GM12872 (cell line): ENCODE measurements at regions not wholly inside any gene's neighbourhood (a gene's known extent, or its start where the extent isn't known, plus 50 kb on each side); places are given as distances from the start of the nearest gene placed in this dataset.

Source experiments
- TF ChIP-seq, protein P1 (sequence below): IDR thresholded peaks from 3 replicates; pipeline ENCODE4 v1.5.1; 2011; ENCODE audit warnings: low read depth, mild to moderate bottlenecking, low read length, moderate library complexity; ENCODE audit not compliant: insufficient read depth

DNA sequence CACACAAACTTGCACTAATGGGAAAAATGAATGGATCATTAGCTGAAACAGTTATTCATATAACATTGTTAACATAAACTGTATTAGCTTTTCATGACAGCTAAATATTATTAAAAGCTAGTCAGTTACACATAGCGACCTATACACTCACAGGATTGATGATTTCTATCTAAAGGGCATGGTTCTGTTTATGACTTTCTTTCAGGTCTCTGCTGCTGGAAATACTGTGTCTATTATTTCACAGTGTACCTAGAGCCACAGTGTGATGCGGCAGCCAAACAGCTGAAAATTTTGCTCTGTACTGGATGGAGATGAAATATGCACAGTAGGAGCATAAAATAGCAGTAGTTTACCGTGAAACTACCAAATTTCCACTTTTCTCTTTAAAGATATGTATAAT lies 341.1 kb downstream of the FSCB start:
- TF ChIP-seq, protein P1, sequence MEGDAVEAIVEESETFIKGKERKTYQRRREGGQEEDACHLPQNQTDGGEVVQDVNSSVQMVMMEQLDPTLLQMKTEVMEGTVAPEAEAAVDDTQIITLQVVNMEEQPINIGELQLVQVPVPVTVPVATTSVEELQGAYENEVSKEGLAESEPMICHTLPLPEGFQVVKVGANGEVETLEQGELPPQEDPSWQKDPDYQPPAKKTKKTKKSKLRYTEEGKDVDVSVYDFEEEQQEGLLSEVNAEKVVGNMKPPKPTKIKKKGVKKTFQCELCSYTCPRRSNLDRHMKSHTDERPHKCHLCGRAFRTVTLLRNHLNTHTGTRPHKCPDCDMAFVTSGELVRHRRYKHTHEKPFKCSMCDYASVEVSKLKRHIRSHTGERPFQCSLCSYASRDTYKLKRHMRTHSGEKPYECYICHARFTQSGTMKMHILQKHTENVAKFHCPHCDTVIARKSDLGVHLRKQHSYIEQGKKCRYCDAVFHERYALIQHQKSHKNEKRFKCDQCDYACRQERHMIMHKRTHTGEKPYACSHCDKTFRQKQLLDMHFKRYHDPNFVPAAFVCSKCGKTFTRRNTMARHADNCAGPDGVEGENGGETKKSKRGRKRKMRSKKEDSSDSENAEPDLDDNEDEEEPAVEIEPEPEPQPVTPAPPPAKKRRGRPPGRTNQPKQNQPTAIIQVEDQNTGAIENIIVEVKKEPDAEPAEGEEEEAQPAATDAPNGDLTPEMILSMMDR: no peak

DNA sequence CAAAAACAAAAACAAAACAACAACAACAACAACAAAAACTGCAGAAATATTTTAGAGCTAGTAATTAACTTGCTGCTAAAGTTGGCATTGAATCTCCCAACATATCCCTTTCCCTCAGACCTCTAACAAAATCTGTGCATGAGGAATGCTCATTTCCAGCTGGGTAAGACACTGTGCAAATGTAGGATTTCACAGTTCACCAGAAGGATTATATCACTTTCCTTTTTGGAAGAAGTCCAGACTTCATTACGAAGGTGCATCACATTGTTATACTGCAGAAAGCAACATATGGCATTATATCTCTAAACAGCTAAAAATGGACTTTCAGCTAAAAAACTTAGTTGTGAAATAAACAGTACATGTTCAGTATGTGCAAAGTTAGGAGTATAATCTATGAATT lies 341.8 kb downstream of the FSCB start:
- TF ChIP-seq, protein P1: no peak

DNA sequence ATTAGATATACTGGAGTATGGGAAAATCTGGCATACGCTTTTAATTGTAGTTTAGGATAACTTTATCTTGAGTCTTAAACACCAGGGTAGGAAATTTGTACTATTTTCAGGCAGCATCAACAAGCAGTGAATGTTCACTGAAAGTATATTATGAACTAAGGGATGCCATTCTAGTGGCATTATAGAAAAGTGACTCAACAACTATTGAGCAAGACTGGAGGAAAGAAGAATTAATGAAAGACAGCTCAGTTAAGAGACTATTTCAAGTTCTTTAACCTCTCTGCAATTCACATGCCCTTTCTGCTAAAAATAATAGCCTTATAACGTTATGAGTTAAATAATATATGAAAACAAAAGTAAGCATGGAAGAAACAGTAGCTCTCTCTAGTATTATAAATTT lies 343.1 kb downstream of the FSCB start:
- TF ChIP-seq, protein P1: no peak

DNA sequence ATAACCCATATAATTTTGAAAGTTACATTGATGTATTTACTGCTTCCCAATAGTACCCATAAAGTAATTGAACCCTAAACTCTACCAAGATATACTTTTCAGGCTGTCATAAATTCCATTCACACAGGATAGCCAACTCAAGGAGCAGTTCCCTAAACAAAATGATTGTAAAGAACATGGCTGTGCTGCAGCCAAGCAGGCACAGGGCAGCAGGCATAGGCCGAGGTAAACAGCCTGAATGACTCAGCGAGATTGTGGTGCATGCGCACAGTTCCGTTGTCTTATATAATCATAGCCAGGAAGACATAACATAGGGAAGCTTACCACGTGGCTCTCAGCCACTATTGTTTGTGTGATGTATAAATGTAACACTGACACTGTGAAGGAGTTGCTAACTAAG lies 344.9 kb downstream of the FSCB start:
- TF ChIP-seq, protein P1: no peak

DNA sequence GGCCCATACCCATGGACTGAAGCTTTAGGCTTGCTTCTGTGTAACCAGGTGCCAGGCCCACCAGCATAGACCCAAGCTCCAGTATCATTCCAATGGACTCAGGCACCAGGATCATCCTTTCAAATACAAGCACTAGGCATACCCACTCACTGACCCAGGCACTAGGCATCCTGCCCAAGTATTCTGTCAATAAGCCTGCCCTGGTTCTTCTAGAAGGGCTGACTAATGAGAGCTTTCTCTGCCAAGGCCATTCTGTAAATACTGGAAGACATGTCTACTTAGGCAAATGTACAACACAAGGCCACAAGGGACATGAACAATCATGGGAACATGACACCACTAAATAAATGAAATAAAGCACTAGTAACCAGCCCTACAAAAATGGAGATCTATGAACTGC lies 352.2 kb downstream of the FSCB start:
- TF ChIP-seq, protein P1: no peak

DNA sequence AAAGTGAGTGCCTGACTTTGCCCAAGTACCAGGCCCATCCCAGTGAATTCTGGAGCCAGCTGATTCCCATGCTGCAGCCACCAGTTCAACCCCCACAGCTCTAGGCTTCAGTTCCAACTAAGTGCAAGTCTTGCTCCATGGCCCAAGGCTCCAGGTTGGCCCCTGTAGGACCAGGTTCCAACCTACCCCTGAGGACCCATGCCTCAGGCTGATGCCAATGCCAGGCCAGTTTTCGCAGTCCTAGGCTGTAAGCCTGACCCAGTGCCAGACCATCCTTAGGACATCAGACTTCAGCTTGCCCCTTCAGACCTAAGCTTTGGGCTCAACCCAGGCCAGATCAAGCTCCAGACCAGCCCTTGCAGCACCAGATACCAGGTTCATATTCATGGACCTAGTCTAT lies 352.6 kb downstream of the FSCB start:
- TF ChIP-seq, protein P1: no peak

DNA sequence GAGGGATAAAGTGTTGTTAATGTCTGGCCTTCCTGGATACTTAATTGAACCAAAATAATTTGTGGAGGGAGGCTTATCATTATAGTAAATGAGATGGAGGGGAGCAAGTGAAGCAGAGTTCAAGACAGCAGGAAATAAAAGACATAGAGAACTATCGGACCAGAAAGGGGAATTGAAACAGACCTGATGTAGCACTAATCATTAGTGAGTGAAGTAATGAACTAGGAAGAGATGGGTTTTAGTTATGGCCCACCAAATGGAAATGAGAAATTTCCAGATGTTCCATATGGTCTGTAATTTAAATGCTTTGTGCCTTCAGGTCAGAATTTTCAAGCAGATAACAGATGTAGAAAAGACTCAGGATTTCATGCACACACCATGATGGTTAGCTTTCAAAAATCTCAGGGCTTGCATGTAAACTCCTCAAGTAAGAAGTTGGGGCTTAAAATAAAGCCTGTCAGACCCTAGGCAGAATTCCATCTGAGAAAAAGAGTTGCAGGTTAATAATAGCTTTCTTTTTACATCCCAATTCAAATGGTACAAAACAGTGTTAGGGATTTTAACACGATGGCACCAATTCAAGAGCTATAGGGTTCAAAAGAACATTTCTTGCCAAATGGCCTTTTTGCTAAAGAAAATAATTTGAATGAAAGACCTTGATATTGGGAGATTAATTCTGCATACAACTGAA lies 355.8 kb downstream of the FSCB start:
- TF ChIP-seq, protein P1: no peak

DNA sequence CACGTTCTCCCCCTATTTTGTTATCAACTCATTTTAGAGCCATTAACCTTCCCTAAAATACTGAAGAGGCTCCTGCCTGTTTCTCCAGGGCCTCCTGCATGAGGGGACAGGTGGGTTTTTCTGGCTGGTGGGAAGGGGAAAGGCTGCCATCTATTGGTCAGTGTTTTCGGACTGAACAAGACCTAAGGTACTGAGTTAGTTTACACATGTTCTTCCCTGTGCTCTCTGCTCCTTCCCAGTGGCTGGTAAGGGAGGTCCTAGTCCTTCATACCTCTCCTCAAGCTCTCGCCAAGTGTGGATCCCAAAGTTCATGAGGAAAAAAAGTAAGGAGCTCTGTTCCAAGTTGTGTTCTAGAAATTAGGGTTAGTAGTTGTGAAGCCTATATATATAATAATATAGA lies 357.5 kb downstream of the FSCB start:
- TF ChIP-seq, protein P1: peak; percentile 20; the same call in 1 of the 3 replicates
